CD4-positive, alpha-beta T cell treated with Interleukin-4 for 4 hours (primary cell): ENCODE measurements at regions not wholly inside any gene's neighbourhood (a gene's known extent, or its start where the extent isn't known, plus 50 kb on each side); places are given as distances from the start of the nearest gene placed in this dataset.

Experiments used
- DNase-seq: peaks from one replicate; pipeline ENCODE4 v3.0.0-alpha.2; 2020

DNA sequence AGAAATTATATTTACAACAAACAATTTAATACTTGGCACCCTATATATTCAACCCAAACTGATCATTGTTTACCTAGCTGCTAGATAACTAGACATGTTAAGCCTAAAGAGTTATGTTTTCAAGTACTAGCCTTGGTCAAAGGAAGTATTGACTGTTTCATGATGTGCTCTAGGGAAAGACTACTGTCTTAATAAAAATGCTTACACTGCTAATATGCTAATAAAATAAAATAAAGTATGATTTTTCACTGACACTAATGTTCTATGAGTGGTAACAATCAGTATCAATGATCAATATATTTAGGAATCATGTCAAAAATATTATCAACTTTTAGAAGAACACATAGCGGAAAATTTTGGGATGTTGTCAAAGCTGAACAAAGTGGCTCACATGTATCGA, 225.5 kb downstream of the OSR1 start:
- DNase-seq, result no peak

DNA sequence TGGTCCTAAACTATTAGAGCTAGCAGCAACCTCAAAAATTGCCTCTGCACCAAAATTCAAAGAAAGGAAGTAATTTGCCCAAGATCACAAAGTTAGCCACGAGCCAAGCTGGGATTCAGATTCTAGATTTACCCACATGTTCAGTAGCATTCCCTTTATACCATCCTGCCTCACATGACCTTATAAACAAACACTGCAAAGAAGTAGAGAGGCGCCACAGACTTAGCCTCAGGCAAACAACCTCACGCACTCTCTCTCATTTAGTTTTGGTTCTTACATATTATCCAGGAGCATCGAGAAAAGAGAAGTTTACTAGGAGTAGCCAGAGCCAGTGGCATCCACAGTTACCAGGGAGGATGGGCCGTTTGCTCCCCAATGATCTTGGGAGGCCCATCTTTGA, 226.6 kb downstream of the OSR1 start:
- no peak for DNase-seq

DNA sequence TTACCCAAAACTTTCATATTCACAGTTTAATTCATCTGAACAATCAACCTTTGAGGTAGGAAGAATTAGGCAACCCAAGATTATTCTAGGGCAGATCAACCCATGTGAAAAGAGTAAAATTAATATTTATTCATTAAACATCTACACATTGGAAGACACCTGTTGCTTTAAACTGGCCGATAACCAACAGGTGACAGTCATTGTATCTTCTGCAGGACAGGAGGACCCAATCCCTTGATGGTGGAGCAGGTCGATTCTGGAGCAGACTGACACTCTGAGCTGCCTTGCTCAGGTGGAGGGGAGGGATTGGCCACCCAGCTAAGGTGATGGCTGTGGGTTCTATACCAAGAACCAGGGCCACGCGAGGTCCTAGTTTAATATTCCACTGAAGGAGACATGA, 230.3 kb downstream of the OSR1 start:
- DNase-seq, result no peak

DNA sequence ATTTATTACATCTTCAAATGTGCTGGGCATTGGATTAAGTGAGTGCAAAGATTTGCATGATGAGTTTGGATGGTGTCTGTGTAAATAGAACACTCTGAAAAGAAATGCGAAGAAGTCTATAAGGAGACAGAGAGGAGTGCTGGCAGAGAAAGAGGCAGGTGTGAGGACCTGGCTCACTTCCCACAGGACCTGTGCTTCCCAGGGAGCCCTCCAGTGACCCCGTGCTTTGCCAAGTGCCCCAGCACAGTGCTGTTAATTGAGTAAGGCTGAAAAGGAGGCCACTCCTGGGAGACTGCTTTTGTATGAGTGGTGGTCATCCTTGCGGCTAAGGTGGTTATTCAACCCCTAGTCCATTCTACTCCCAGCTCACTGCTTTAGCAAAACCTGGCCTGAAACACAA, 230.8 kb downstream of the OSR1 start:
- DNase-seq, result no peak

DNA sequence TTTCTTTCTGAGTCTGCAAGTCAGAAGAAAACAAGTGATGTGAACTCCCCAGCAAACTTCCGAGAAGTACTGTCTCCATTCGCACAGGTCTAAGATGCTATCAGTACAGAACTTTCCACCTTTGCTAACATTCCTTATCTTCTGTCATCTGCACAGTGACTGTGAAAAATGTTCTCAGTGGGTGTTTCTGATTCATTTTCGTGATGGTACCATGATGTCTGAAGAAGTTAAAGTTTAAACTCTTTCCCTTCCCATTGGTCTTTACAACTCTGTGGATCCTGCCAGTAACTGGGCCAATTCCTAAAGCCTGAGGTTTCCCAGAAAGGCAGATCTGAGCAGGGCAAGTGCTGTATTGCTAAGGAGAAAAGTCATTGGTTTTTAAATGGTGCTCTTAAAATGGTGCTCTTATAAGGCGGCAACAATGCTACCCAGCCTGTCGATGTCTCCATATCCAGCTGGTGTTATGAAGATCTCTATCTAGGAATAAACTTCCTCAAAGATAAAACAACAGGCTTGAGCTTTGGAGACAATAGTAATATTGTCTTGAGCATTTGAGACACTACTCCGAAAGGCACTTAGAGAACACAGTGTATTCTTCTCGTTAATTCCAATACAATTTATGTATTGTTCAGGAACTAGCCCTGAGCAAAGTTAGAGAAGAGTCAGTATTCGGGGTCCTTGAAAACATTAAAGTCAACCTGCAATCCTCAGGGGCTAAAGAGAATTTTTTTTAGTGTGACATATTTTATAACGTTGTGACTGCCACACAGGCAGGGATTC, 232.3 kb downstream of the OSR1 start:
- no peak for DNase-seq

DNA sequence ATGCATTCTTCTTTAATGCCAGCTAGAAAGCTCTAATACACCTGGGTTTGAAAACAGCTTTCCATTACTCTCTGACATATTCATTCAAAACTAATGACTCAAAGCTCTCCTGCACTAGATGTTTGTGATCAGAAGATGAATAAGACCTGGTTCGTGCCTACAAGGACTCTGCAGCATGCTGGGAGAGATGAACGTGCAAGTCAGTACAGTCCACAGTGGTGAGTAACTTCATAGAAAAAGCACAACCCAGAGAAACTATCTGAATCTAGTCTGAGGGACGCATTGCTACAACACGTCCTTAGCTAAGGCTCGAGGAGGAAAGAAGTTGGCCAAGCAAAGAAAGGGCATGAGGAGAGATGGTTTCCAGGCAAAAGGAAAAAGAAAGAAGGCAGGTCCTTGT, 234.3 kb downstream of the OSR1 start:
- DNase-seq, result no peak

DNA sequence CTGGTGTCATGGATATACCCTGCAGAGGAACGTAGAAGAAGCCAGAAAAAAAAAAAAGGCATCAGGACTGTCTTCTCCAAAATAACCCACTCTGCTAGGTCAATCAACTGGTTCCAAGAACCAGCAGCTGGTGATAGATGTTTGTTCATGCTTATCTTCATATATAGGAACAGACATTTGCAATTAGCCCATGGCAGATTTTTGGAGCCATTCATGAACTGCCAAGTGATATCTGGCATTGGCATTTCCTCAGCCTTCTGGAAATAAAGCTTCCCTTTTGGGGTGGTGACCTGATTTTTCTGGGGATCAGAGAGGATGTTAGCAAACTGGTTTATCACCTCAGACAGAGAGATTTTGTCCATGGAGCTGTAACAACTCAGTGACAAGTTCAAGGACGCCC, 234.9 kb downstream of the OSR1 start:
- no peak for DNase-seq

DNA sequence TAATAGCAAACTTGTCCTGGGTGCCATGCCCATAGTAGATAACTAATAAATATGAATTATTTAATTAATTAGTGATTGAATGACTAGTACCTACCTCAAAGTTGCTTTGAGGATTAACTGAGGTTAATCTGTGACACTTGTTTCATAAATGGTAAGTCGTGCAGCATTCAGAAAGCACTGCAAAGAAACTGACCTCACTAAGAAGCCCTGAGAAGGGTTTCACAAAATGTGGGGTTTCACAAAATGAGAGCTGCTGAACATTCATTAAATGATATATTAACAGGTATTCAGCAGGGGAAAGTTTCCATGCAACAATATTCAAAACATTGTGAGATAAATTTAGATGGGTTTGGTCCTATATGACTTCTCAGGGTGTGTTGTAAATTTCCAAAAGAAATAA, 236.2 kb downstream of the OSR1 start:
- no peak for DNase-seq

DNA sequence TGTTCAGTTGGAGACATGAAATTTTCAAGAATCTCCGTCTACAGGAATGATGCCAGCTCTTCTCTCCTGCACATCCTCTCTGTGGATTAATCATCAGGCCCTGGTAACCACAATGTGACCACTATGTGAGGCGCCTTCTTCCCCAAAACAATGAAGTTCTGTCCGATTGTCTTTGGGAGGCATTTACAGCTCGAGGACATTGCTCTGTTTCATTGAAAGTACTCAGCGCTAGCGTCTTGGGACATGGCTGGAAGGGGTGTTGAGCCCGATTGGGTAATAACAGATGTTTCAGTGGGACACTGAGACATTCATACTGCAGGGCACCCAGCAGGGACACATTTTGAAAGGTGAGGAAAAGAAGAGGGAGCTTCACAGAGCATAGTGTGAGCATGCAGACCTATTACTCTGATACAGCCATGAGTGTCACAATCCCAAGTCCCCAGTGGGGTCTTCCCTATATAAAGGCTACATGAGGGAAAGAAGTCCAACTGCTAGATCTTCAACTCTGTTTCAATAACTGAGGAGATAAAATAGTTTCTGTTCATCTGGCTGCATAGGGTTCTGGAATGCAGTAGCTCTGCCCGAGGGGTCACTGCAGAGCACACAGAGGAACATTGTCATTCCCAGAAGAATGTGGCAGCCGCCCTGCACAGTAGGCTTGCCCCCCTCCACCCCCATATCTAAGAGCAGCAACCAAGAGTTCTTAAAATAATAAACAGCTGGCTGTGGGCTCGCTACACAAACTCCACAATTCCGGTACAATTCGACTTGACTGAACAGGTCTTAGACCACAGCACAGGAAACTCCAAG, 237.3 kb downstream of the OSR1 start:
- no peak for DNase-seq

DNA sequence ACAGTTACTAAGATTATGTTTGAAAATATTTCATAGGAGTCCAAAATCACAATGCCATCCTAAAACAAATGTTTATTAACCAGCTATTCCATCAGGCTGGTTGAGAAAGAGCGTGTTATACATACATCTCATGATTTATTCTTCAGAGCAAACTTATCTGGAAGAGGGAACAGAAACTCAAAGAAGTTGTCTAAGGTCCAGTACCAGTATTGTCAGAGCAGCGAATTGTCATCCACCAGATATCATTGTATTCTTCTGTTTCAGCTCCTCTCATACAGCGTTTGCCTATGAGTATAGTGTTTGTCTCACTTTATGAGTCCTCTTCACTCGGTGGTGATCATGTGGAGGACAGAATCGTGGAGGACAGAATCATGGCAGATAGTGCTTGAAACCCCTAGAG, 238.2 kb downstream of the OSR1 start:
- DNase-seq, result no peak

DNA sequence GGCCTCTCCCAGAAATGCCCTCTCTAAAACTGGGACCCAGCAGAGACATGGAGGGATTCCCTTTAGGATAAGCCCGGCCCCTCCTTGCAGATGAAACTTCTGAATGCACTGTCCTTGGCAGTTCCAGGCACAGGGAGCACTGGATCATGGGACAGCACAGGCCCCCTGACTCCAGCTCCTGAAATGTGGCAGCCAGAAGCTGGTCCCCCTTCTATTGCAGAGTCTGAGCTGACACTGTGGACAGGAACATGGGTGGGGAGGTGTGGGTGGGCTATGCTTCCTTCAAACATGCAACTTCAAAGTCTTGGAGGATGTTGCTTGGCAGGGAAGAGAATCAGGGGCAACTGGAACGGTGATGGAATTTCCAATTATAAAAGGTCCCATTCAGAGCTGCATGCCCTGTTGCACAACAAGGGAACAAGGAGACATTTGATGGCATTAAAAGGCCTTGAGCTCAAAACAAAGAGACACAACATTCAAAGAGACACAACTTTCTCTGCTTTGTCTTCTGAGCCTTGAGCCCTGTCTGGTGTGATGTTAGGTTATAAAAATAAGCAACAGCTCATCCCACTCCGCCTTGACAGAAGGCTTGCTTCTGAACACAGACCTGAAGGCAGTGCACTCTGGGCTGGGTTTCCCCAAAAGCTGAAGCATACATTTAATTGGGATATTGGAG, 239.0 kb downstream of the OSR1 start:
- DNase-seq, result no peak

DNA sequence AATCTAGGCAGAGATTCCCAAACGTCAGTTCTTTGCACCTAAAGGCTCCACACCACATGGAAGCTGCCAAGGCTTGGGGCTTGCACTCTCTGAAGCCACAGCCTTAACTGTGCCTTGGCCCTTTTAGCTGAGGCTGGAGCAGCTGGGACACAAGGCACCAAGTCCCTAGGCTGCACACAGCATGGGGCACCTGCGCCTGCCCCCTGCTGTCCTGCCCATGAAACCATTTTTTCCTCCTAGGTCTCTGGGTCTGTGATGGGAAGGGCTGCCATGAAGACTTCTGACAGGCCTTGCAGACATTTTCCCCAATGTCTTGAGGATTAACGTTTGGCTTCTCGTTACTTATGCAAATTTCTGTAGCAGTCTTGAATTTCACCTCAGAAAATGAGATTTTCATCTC, 241.5 kb downstream of the OSR1 start:
- DNase-seq, result no peak

DNA sequence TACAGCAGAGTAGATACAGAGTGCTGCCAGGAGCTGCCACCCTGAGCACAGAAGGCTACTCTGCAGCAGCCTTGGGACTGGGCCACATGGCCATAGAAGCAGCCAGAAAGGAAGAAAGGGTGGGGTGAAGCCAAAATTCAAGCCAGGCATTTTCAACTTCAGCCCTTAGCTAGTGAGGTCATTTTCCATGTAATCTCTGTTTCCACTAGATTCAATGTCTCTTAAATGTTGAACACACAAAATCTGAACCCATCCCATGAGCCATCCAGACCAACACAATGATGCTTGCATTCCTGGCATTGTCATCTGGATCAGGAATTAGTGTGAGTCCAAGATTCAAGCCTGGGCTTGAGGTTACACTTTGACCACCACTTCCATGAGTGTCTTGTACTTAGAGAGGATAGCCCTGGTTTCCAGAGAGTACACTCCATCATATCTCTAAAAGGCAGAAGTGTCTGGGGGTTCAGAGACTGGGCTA, 243.6 kb downstream of the OSR1 start:
- no peak for DNase-seq

DNA sequence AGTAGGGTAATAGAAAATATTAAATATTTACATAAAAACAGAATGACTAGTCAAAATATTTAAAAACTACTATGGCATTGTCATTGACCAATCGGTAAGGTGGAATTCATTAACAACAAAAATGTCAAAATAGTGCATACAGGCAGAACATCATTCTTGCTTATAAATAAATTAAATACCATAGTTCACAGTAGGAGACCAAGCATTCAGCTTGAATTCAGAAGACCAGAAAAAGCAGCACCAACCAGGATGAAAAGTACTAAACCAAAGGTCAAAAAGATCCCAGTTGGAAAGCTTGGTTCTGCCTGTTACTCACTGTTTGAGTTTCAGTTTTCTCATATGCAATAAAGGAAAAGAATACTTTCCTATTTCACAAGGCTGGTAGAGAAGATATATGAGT, 244.3 kb downstream of the OSR1 start:
- no peak for DNase-seq

DNA sequence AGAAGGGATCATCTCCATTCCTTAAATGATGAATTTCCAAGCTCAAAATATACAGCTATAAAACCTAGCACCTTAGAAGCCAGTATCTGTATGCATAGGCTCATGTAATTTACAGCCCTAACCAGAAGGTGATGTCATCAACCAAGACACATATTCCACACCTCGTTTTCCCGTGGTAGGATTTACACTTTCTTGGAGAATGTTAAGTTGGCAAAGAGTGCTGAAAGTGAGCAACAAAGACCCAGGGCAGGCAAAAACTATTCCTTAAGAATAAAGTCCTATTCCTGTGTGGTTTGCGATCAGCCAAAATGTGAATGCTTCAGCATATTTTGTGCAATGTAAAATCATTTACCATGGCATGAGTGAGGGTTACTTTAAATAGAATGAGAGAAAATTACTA, 247.1 kb downstream of the OSR1 start:
- no peak for DNase-seq

DNA sequence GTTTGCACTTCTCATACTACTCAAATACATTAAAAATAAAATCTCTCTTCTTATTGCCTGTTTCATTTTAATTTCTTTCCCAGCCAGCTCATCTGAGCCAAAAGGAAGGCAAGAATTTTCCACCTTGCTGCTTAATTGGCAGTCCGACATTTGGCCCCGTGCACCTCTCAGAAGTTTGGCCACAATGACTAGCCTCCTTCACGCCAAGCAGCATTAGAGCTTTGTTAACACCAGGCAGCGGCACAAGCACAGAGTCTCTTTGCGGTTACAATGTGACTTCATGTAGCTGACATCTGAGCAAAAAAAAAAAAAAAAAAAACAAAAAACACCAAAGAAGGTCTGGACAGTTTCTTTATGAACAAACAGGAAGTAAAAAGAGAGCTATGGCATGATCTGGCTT, 248.9 kb downstream of the OSR1 start:
- no peak for DNase-seq

DNA sequence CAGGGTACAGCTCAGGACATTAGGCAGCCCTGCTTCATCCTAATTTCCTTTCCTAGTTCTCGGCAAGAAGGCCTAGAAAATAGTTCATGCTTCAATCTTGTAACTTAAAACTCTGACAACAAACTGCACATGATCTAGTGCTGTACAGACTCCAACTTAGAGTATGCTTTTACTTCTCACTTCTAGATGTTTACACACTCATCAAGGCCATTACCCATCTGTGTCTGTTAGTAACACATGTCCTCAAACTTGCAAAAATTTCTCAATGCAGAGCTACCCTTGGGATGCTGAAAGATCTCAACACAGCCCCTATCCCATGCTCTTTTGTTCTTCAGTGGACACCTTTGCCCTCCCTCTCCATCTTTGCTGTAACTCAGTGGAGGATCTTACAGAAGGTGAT, 252.0 kb downstream of the OSR1 start:
- DNase-seq, result no peak

DNA sequence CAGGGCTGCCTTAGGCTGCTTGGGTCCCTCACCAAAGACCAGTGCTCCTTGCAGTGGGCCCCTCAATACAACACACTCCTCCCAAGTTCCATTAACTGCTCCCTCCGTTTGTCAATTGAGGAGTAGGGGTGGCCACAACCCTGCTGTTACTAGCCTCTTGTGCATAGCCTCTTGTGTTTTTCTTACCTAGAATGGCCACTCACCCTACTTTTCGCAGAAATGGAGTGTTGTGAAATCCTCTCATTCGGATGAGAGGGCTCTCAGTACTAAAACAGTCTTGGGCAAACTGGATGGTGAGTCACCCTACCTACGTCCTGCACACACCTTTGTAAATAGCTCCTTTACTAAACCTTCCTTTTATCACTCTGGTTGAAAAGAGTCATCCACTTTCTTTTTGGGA, 253.9 kb downstream of the OSR1 start:
- no peak for DNase-seq

DNA sequence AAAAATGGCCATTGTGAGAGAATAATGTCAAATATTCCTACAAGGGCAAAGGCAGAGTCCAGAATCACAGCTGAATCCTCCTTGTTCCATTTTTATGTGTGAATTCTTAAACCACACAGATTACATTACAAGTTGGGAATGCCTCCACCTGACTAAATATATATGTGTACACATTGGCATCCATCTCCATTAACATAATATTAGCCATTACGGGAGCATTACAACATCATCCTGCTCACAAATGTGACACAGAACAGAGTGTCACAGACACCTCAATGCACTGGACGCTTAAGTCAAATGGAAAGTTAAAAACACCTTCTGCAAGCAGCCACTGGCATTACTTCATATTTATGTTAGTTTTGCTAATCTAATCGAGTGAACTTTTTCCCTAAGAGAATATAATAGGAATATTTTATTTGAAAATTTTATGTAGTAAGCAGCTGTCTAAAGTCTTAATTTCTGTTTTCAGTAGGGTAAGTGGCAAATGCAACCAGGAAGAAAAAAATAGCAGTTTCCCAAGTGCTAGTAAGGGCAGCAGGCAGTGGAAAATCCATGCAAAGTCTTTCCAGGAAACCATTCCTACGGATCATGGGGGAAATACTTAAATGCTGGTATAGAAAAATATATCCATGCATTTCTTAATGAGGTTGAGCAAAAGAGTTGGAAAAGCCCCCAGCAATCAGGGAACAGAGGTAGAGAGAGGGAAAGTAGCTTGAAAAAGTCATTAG, 255.6 kb downstream of the OSR1 start:
- no peak for DNase-seq

DNA sequence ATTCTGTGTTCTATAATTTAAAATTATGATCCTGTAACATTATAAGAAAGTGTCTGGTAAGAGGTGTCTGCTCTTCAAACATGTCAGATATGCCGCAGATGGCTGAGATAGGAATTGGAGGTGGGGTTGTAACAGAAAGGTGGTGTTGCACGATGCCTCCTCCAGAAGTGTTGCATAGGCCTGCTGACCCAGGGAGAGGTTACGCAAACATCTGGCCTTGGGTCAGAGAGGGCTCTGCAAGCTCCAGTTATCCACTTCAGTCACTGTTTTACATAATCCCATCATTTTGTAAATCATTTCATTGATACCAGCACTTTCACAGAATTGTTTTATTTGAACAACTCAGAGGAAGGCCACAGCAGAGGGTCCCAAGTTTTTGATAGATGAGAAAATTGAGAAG, 256.5 kb downstream of the OSR1 start:
- DNase-seq, result no peak

DNA sequence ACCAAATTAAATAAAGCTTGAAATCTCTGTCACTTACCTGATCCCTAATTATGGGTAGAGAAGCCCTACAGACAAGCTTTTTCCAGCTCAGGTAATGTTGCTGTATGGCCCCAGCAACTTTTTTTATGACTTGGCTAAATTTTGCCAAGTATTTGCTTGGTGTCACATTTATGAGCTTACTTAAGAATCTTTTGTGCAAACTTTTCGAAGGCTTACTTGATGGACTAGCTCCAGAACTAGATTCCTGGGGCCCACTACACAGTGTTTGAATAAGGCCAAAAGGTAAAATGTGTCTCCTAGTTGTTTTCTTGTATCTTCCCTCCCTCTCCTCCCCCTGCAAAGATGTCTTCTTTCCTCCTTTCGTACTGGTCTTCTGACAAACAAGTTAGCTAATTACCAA, 257.9 kb downstream of the OSR1 start:
- no peak for DNase-seq

DNA sequence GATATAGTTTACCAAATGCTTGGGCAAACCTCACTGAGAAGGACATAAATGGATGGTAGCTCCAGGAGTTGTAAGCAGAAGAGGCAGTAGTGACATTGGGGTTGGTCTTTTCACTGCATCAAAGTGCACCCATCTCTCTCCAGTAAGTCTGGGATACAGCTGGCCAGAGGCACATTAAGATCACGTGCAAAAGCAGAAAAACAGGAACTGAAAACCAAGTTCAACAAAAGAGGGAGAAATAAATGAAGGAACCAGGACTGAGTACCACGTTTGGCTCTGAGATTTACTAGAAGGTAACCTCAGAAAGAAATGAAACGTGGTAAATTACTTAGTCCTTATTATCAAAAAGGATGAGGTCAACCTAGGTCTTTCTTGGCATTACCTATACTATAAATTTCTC, 259.2 kb downstream of the OSR1 start:
- no peak for DNase-seq

DNA sequence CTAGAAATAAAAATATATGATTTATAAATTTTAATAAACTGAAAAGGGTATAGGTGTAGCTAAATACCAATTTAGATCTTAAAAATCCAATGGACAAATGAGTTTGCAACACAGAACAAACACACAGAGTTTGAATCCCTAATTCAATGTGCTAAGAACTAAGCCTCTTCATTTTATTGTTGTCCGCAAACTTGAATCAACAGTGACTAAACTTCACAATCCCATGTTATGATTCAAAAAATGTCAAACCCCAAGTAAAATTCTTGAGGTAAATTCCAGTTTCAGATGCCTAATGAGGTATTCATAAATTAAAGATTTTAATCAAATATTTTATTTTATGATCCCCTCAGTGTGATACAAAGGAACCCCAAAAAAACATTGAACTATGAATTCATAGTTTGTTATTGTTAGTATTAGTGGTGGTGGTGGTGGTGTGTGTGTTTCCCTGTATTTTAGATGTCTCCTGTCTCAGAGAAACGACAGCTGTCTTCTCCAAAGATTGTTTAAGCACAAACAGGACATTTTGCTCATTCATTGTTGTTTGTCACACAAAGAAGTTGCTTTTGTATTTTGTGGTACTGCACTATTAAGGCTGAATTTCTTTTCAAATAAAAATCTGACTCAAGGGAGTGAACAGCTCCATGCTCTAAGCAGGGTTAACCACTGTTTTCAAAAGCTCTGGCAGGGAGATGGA, 259.8 kb downstream of the OSR1 start:
- no peak for DNase-seq
